ENCODE measurements at regions not wholly inside any gene's neighbourhood (a gene's known extent, or its start where the extent isn't known, plus 50 kb on each side); places are given as distances from the start of the nearest gene placed in this dataset.

DNA sequence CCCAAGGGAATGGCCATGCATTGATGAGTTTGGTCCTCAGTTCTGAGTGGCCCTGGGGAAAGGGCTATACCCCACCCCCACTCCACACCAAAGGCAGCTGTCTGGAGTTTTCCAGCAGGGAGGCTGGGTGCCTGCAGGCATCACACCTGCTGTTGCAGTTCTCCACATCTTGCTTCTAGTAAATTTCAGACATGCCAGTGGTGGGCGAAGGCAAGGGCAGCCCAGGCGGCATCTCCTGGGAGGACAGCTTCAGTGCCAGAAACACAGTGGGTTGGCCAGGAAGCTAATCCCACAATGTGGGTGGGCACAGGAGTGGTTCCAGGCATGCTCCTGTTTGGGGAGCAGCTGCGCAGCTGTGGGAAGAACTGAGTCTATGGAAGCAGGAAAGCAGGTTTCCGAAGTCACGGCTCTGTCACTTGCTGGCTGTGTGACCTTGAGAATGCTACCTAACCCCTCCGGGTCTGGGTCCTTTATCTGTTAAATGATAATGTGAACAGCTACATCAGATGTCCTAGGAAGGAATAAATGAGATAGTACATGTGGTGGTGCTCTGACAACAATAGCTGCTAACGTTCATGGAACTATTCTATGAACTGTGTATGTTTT, 84.6 kb upstream of the SPTBN1 start:
- no peak for TF ChIP-seq STAT1 (IDR thresholded peaks at IDR 0.05; ENCODE audit: unreplicated experiment)
- no peak for TF ChIP-seq JUNB (IDR thresholded peaks at IDR 0.05; ENCODE audit: unreplicated experiment)
- no peaks in the 10 kb centered on the region for H3K79me2 ChIP-seq (replicated peaks; ENCODE audit: insufficient read depth)
- Mint-ChIP-seq H3K9me3 (peaks cover 21% of the 10 kb centered on the region), H3K27me3 (ENCODE audit: insufficient read depth, low read depth, poor library complexity) (peaks cover 2% of the 10 kb centered on the region), H3K4me3 (no peak overlapping the region), H3K27ac (no peak overlapping the region), H3K4me1 (no peaks in the 10 kb centered on the region), H3K36me3 (ENCODE audit: low read depth) (peaks cover 17% of the 10 kb centered on the region)
- no peak overlapping the region for H3K4me3 ChIP-seq
- no peaks in the 10 kb centered on the region for H3K27me3 ChIP-seq (ENCODE audit: insufficient read depth)
- no peak for DNase-seq (ENCODE audit: low spot score)
- no peak for ATAC-seq
- no peaks in the 10 kb centered on the region for H3F3A ChIP-seq (replicated peaks; ENCODE audit: low read depth)
- H3K36me3 ChIP-seq (ENCODE audit: insufficient read depth), result peaks cover 15% of the 10 kb centered on the region
- no peaks in the 10 kb centered on the region; the same call in 1 of the 2 replicates for H4K20me1 ChIP-seq (replicated peaks; ENCODE audit: insufficient read depth)
- H2AFZ ChIP-seq, result no peak overlapping the region
- H3K4me2 ChIP-seq, result no peak overlapping the region
- H3K27ac ChIP-seq (ENCODE audit: low read depth), result no peak overlapping the region
- H3K4me1 ChIP-seq (ENCODE audit: insufficient read depth), result no peaks in the 10 kb centered on the region
- H3K9me2 ChIP-seq (ENCODE audit: insufficient read depth), result no peaks in the 10 kb centered on the region

- no peak overlapping the region for H3K27ac ChIP-seq (ENCODE audit: low read depth)
- no peak overlapping the region for H3K4me3 ChIP-seq
- DNase-seq (ENCODE audit: low spot score) (no peak), ATAC-seq (no peak)
- no peaks in the 10 kb centered on the region for H3K4me1 ChIP-seq (ENCODE audit: insufficient read depth)
- peaks cover 17% of the 10 kb centered on the region for H3K36me3 Mint-ChIP-seq (ENCODE audit: low read depth)
- peaks cover 2% of the 10 kb centered on the region for H3K27me3 Mint-ChIP-seq (ENCODE audit: insufficient read depth, low read depth, poor library complexity)
- H3K27me3 ChIP-seq (ENCODE audit: insufficient read depth), result no peaks in the 10 kb centered on the region
- H3K4me3 Mint-ChIP-seq, result no peak overlapping the region
- H3K79me2 ChIP-seq (replicated peaks; ENCODE audit: insufficient read depth), result no peaks in the 10 kb centered on the region
- no peaks in the 10 kb centered on the region; the same call in 1 of the 2 replicates for H4K20me1 ChIP-seq (replicated peaks; ENCODE audit: insufficient read depth)
- H3K4me1 Mint-ChIP-seq, result peaks cover 3% of the 10 kb centered on the region; the same call in 2 of the 3 replicates
- H2AFZ ChIP-seq, result no peak overlapping the region
- peaks cover 12% of the 10 kb centered on the region; the same call in 1 of the 2 replicates for H3K36me3 ChIP-seq (ENCODE audit: insufficient read depth)
- H3K9me2 ChIP-seq (ENCODE audit: insufficient read depth), result no peaks in the 10 kb centered on the region
- no peak overlapping the region for H3K27ac Mint-ChIP-seq
- H3F3A ChIP-seq (replicated peaks; ENCODE audit: low read depth), result no peaks in the 10 kb centered on the region
- no peak overlapping the region for H3K4me2 ChIP-seq
- H3K9me3 Mint-ChIP-seq, result peaks cover 15% of the 10 kb centered on the region
- TF ChIP-seq ZNF331 (CRISPR knock-in tag; IDR thresholded peaks at IDR 0.05; ENCODE audit: low read depth) (no peak), POLR2AphosphoS5 (IDR thresholded peaks at IDR 0.05; ENCODE audit: low read depth) (no peak), EZH2phosphoT487 (IDR thresholded peaks at IDR 0.05; ENCODE audit: unreplicated experiment) (no peak), REST (IDR thresholded peaks at IDR 0.05; ENCODE audit: unreplicated experiment) (no peak), JUNB (IDR thresholded peaks at IDR 0.05; ENCODE audit: unreplicated experiment) (no peak), CTCF (conservative IDR thresholded peaks at IDR 0.05; ENCODE audit: low read depth in 2 of 2) (no peak), ZNF114 (CRISPR knock-in tag; IDR thresholded peaks at IDR 0.05) (no peak), NANOG (IDR thresholded peaks at IDR 0.05; ENCODE audit: borderline replicate concordance) (no peak), CREB1 (CRISPR knock-in tag; IDR thresholded peaks at IDR 0.05; ENCODE audit: low read depth) (no peak), STAT1 (IDR thresholded peaks at IDR 0.05; ENCODE audit: unreplicated experiment) (no peak), ETS1 (IDR thresholded peaks at IDR 0.05) (no peak), EZH2 (IDR thresholded peaks at IDR 0.05; ENCODE audit: low read depth, unreplicated experiment) (no peak)
These were observed 83.8 kb upstream of the SPTBN1 start for GRCh38 chr2:54372361-54372760.
